ENCODE measurements at regions not wholly inside any gene's neighbourhood (a gene's known extent, or its start where the extent isn't known, plus 50 kb on each side); places are given as distances from the start of the nearest gene placed in this dataset.
A peak's percentile ranks its signal among the peaks of the same experiment; 100 is the strongest.
"Not testable (repeated sequence)": the region's sequence is repeated elsewhere in the genome, so short reads cannot be mapped to it uniquely, and the experiment has no call there.

- Histone ChIP-seq H3K27me3 (ENCODE audit: control insufficient read depth in 1 of 2, insufficient read depth in 2 of 2, low read length in 1 of 2) (no peaks in the 10 kb centered on the region), H3K9me3 (ENCODE audit: control insufficient read depth, low read length) (peaks cover 2% of the 10 kb centered on the region), H3K27ac (ENCODE audit: low read depth in 1 of 2, low read length in 2 of 2) (no peak overlapping the region), H3K4me1 (ENCODE audit: control insufficient read depth in 1 of 2, insufficient read depth in 2 of 2, low read length in 2 of 2) (no peaks in the 10 kb centered on the region), H3K36me3 (ENCODE audit: control insufficient read depth in 1 of 2, insufficient read depth in 2 of 2, low read length in 1 of 2) (no peaks in the 10 kb centered on the region), H3K4me3 (ENCODE audit: low read length in 2 of 2) (no peak overlapping the region)
- no peak for ATAC-seq (ENCODE audit: low FRiP score)
- WGBS, 2 donors: 55 to 56% methylated on average over 3 of the region's 3 CpGs
- no peak for DNase-seq
- intact Hi-C loops (cut with DNase I): no loop called here
These were observed 323.4 kb downstream of the BTBD3 start for GRCh38 chr20:12241065-12241464.

GRCh38 chr20:12243327-12243726 lies 325.6 kb downstream of the BTBD3 start:
- no peak overlapping the region for H3K4me3 ChIP-seq (ENCODE audit: low read length in 2 of 2)
- DNase-seq (peak in 1 of 2 donors; percentile 42), ATAC-seq (ENCODE audit: low FRiP score) (no peak)
- peaks cover 2% of the 10 kb centered on the region for H3K9me3 ChIP-seq (ENCODE audit: control insufficient read depth, low read length)
- 91 to 93% methylated on average over 5 of the region's 5 CpGs for WGBS, 2 donors
- no peaks in the 10 kb centered on the region for H3K27me3 ChIP-seq (ENCODE audit: control insufficient read depth in 1 of 2, insufficient read depth in 2 of 2, low read length in 1 of 2)
- no peaks in the 10 kb centered on the region for H3K36me3 ChIP-seq (ENCODE audit: control insufficient read depth in 1 of 2, insufficient read depth in 2 of 2, low read length in 1 of 2)
- no peaks in the 10 kb centered on the region for H3K4me1 ChIP-seq (ENCODE audit: control insufficient read depth in 1 of 2, insufficient read depth in 2 of 2, low read length in 2 of 2)
- no peak overlapping the region for H3K27ac ChIP-seq (ENCODE audit: low read depth in 1 of 2, low read length in 2 of 2)
- intact Hi-C loops (cut with DNase I): no loop called here

GRCh38 chr20:12248481-12248880 lies 330.8 kb downstream of the BTBD3 start:
- H3K36me3 ChIP-seq (ENCODE audit: control insufficient read depth in 1 of 2, insufficient read depth in 2 of 2, low read length in 1 of 2): no peaks in the 10 kb centered on the region
- no peak overlapping the region for H3K27ac ChIP-seq (ENCODE audit: low read depth in 1 of 2, low read length in 2 of 2)
- 56 to 69% methylated on average over 2 of the region's 2 CpGs for WGBS, 2 donors
- no peaks in the 10 kb centered on the region for H3K4me1 ChIP-seq (ENCODE audit: control insufficient read depth in 1 of 2, insufficient read depth in 2 of 2, low read length in 2 of 2)
- intact Hi-C loops (cut with DNase I): no loop called here
- H3K4me3 ChIP-seq (ENCODE audit: low read length in 2 of 2): no peak overlapping the region
- DNase-seq: no peak
- peaks cover 1% of the 10 kb centered on the region for H3K9me3 ChIP-seq (ENCODE audit: control insufficient read depth, low read length)
- no peak for ATAC-seq (ENCODE audit: low FRiP score)
- H3K27me3 ChIP-seq (ENCODE audit: control insufficient read depth in 1 of 2, insufficient read depth in 2 of 2, low read length in 1 of 2): no peaks in the 10 kb centered on the region

GRCh38 chr20:12250661-12251060 lies 333.0 kb downstream of the BTBD3 start:
- H3K36me3 ChIP-seq (ENCODE audit: control insufficient read depth in 1 of 2, insufficient read depth in 2 of 2, low read length in 1 of 2); H3K4me3 ChIP-seq (ENCODE audit: low read length in 2 of 2); H3K27me3 ChIP-seq (ENCODE audit: control insufficient read depth in 1 of 2, insufficient read depth in 2 of 2, low read length in 1 of 2); intact Hi-C loops (cut with DNase I); ATAC-seq (ENCODE audit: low FRiP score); H3K4me1 ChIP-seq (ENCODE audit: control insufficient read depth in 1 of 2, insufficient read depth in 2 of 2, low read length in 2 of 2); H3K9me3 ChIP-seq (ENCODE audit: control insufficient read depth, low read length); H3K27ac ChIP-seq (ENCODE audit: low read depth in 1 of 2, low read length in 2 of 2); DNase-seq: not testable (repeated sequence)
- 82 to 92% methylated on average over 1 of the region's 1 CpG for WGBS, 2 donors

- no peak overlapping the region for H3K4me3 ChIP-seq (ENCODE audit: low read length in 2 of 2)
- no peak overlapping the region for H3K27ac ChIP-seq (ENCODE audit: low read depth in 1 of 2, low read length in 2 of 2)
- no peaks in the 10 kb centered on the region for H3K27me3 ChIP-seq (ENCODE audit: control insufficient read depth in 1 of 2, insufficient read depth in 2 of 2, low read length in 1 of 2)
- no peaks in the 10 kb centered on the region for H3K36me3 ChIP-seq (ENCODE audit: control insufficient read depth in 1 of 2, insufficient read depth in 2 of 2, low read length in 1 of 2)
- ATAC-seq (ENCODE audit: low FRiP score) (no peak), DNase-seq (no peak)
- 33 to 47% methylated on average over 7 of the region's 7 CpGs for WGBS, 2 donors
- peaks cover 1% of the 10 kb centered on the region for H3K9me3 ChIP-seq (ENCODE audit: control insufficient read depth, low read length)
- intact Hi-C loops (cut with DNase I): no loop called here
- H3K4me1 ChIP-seq (ENCODE audit: control insufficient read depth in 1 of 2, insufficient read depth in 2 of 2, low read length in 2 of 2): peaks cover 0 to 2% of the 10 kb centered on the region in 2 donors
These were observed 335.1 kb downstream of the BTBD3 start for GRCh38 chr20:12252793-12253192.

- Histone ChIP-seq H3K27me3 (ENCODE audit: control insufficient read depth in 1 of 2, insufficient read depth in 2 of 2, low read length in 1 of 2) (no peaks in the 10 kb centered on the region), H3K27ac (ENCODE audit: low read depth in 1 of 2, low read length in 2 of 2) (no peak overlapping the region), H3K4me1 (ENCODE audit: control insufficient read depth in 1 of 2, insufficient read depth in 2 of 2, low read length in 2 of 2) (peaks cover 0 to 2% of the 10 kb centered on the region in 2 donors), H3K9me3 (ENCODE audit: control insufficient read depth, low read length) (peaks cover under 1% of the 10 kb centered on the region), H3K36me3 (ENCODE audit: control insufficient read depth in 1 of 2, insufficient read depth in 2 of 2, low read length in 1 of 2) (no peaks in the 10 kb centered on the region), H3K4me3 (ENCODE audit: low read length in 2 of 2) (no peak overlapping the region)
- 66 to 71% methylated on average over 3 of the region's 3 CpGs for WGBS, 2 donors
- no peak for ATAC-seq (ENCODE audit: low FRiP score)
- intact Hi-C loops (cut with DNase I): no loop called here
- DNase-seq: no peak
These were observed 337.8 kb downstream of the BTBD3 start for GRCh38 chr20:12255461-12255970.

GRCh38 chr20:12256806-12257205 lies 339.1 kb downstream of the BTBD3 start:
- DNase-seq (no peak), ATAC-seq (ENCODE audit: low FRiP score) (no peak)
- Histone ChIP-seq H3K4me1 (ENCODE audit: control insufficient read depth in 1 of 2, insufficient read depth in 2 of 2, low read length in 2 of 2) (peaks cover 0 to 2% of the 10 kb centered on the region in 2 donors), H3K9me3 (ENCODE audit: control insufficient read depth, low read length) (no peaks in the 10 kb centered on the region), H3K4me3 (ENCODE audit: low read length in 2 of 2) (no peak overlapping the region), H3K27ac (ENCODE audit: low read depth in 1 of 2, low read length in 2 of 2) (no peak overlapping the region), H3K36me3 (ENCODE audit: control insufficient read depth in 1 of 2, insufficient read depth in 2 of 2, low read length in 1 of 2) (no peaks in the 10 kb centered on the region), H3K27me3 (ENCODE audit: control insufficient read depth in 1 of 2, insufficient read depth in 2 of 2, low read length in 1 of 2) (no peaks in the 10 kb centered on the region)
- intact Hi-C loops (cut with DNase I): no loop called here
- 47 to 55% methylated on average over 1 of the region's 1 CpG for WGBS, 2 donors

GRCh38 chr20:12262747-12263146 lies 345.1 kb downstream of the BTBD3 start:
- Histone ChIP-seq H3K4me3 (ENCODE audit: low read length in 2 of 2) (no peak overlapping the region), H3K36me3 (ENCODE audit: control insufficient read depth in 1 of 2, insufficient read depth in 2 of 2, low read length in 1 of 2) (no peaks in the 10 kb centered on the region)
- intact Hi-C loops (cut with DNase I): no loop called here

GRCh38 chr20:12264711-12265110 lies 347.0 kb downstream of the BTBD3 start:
- intact Hi-C loops (cut with DNase I): no loop called here
- no peaks in the 10 kb centered on the region for H3K4me1 ChIP-seq (ENCODE audit: control insufficient read depth in 1 of 2, insufficient read depth in 2 of 2, low read length in 2 of 2)
- H3K9me3 ChIP-seq (ENCODE audit: control insufficient read depth, low read length): no peaks in the 10 kb centered on the region
- H3K27ac ChIP-seq (ENCODE audit: low read depth in 1 of 2, low read length in 2 of 2): no peak overlapping the region
- no peak overlapping the region for H3K4me3 ChIP-seq (ENCODE audit: low read length in 2 of 2)
- ATAC-seq (ENCODE audit: low FRiP score) (no peak), DNase-seq (no peak)
- H3K27me3 ChIP-seq (ENCODE audit: control insufficient read depth in 1 of 2, insufficient read depth in 2 of 2, low read length in 1 of 2): no peaks in the 10 kb centered on the region
- 20 to 26% methylated on average over 7 of the region's 7 CpGs for WGBS, 2 donors
- H3K36me3 ChIP-seq (ENCODE audit: control insufficient read depth in 1 of 2, insufficient read depth in 2 of 2, low read length in 1 of 2): no peaks in the 10 kb centered on the region

More at GRCh38 chr20:12262747-12263146, 345.1 kb downstream of the BTBD3 start:
- Histone ChIP-seq H3K27me3 (ENCODE audit: control insufficient read depth in 1 of 2, insufficient read depth in 2 of 2, low read length in 1 of 2) (no peaks in the 10 kb centered on the region), H3K27ac (ENCODE audit: low read depth in 1 of 2, low read length in 2 of 2) (no peak overlapping the region), H3K4me1 (ENCODE audit: control insufficient read depth in 1 of 2, insufficient read depth in 2 of 2, low read length in 2 of 2) (no peaks in the 10 kb centered on the region), H3K9me3 (ENCODE audit: control insufficient read depth, low read length) (no peaks in the 10 kb centered on the region)
- no peak for DNase-seq
- ATAC-seq (ENCODE audit: low FRiP score): no peak
- WGBS, 2 donors: 67 to 70% methylated on average over 10 of the region's 10 CpGs

All from aorta (tissue), 5 donors.